WTC11 (cell line): ENCODE measurements at regions not wholly inside any gene's neighbourhood (a gene's known extent, or its start where the extent isn't known, plus 50 kb on each side); places are given as distances from the start of the nearest gene placed in this dataset.

Source experiments
- MXD4 ChIP-seq: fragments of 250-450 bp; sonication (Bioruptor Pico); IDR thresholded peaks from 2 replicates; pipeline ENCODE4 v1.8.0; 2021; ENCODE audit warnings: mild to moderate bottlenecking, moderate library complexity, borderline replicate concordance
- ZNF121 ChIP-seq: sonication (generic); formaldehyde crosslinking; IDR thresholded peaks from 2 replicates; pipeline ENCODE4 v1.8.0; 2023; ENCODE audit warnings: missing genetic modification reagents
- TF ChIP-seq, protein P1 (sequence below): sonication (generic); formaldehyde crosslinking; IDR thresholded peaks from 2 replicates; pipeline ENCODE4 v1.8.0; 2023; ENCODE audit warnings: missing genetic modification reagents

DNA sequence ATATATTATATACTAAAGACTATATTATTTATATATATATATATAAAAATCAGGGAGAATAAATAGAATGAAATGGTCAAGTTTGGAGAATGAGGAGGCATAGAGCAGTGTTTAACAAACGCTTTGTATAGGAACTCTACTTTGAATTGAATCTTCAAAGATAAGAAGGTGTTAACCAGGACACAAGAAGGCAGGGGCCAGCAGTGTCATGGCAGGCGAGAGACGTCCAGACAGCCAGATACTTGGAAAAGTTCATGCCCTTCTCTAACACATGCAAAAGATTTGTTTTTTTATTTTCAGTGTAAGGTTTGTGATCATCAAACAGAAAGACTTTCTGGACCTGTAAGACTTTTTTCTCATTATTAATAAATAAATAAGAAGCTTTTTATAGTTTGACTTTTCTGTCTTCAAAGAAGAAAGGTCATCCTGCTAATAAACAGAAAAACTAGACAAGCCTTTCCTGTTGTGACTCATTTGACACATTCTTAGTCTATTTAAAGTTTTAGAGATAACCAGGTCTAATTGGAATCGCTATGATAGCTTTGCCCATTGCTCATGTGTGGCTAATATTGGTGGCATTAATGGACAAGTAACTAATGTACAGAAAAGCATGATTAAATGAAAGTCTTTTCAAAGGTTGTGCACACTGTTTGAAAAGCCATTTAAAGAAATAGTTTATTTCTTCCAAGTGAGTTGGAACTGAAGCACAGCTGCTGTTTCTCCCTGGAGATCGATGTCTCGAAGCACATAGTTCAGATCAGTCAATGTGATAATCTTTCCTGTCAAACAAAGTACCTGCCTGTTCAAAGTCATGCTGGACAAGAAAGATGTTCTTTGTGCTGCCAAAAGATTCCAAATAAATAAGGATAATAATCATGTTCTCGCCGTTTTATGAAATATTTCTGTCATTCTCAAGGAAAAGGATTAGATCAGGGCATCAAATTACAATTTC, 420.4 kb upstream of the OPRM1 start:
- TF ChIP-seq, protein P1, sequence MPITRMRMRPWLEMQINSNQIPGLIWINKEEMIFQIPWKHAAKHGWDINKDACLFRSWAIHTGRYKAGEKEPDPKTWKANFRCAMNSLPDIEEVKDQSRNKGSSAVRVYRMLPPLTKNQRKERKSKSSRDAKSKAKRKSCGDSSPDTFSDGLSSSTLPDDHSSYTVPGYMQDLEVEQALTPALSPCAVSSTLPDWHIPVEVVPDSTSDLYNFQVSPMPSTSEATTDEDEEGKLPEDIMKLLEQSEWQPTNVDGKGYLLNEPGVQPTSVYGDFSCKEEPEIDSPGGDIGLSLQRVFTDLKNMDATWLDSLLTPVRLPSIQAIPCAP (CRISPR knock-in tag), result no peak
- TF ChIP-seq MXD4 (CRISPR knock-in tag) (no peak), ZNF121 (CRISPR knock-in tag) (no peak)
